ENCODE measurements at regions not wholly inside any gene's neighbourhood (a gene's known extent, or its start where the extent isn't known, plus 50 kb on each side); places are given as distances from the start of the nearest gene placed in this dataset.

- TF ChIP-seq, protein P1, sequence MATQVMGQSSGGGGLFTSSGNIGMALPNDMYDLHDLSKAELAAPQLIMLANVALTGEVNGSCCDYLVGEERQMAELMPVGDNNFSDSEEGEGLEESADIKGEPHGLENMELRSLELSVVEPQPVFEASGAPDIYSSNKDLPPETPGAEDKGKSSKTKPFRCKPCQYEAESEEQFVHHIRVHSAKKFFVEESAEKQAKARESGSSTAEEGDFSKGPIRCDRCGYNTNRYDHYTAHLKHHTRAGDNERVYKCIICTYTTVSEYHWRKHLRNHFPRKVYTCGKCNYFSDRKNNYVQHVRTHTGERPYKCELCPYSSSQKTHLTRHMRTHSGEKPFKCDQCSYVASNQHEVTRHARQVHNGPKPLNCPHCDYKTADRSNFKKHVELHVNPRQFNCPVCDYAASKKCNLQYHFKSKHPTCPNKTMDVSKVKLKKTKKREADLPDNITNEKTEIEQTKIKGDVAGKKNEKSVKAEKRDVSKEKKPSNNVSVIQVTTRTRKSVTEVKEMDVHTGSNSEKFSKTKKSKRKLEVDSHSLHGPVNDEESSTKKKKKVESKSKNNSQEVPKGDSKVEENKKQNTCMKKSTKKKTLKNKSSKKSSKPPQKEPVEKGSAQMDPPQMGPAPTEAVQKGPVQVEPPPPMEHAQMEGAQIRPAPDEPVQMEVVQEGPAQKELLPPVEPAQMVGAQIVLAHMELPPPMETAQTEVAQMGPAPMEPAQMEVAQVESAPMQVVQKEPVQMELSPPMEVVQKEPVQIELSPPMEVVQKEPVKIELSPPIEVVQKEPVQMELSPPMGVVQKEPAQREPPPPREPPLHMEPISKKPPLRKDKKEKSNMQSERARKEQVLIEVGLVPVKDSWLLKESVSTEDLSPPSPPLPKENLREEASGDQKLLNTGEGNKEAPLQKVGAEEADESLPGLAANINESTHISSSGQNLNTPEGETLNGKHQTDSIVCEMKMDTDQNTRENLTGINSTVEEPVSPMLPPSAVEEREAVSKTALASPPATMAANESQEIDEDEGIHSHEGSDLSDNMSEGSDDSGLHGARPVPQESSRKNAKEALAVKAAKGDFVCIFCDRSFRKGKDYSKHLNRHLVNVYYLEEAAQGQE (IDR thresholded peaks at IDR 0.05; ENCODE audit: insufficient read depth in 1 of 2, low read depth in 2 of 2, low read length in 2 of 2): no peak
- TF ChIP-seq FOXP2 (optimal IDR thresholded peaks at IDR 0.05; ENCODE audit: borderline replicate concordance, extremely low read depth, extremely low read length, insufficient read depth) (no peak), TAF1 (IDR thresholded peaks at IDR 0.05; ENCODE audit: borderline replicate concordance, insufficient read depth, low read length) (no peak), SIN3A (IDR thresholded peaks at IDR 0.05; ENCODE audit: borderline replicate concordance, insufficient read depth, low read length) (no peak), POLR2AphosphoS5 (IDR thresholded peaks at IDR 0.05; ENCODE audit: low read depth, low read length) (no peak)
These were observed 116.3 kb downstream of the APIP start for GRCh38 chr11:34799848-34800247.

GRCh38 chr11:34798985-34799384 is 117.2 kb downstream of the APIP start:
- TF ChIP-seq POLR2AphosphoS5 (IDR thresholded peaks at IDR 0.05; ENCODE audit: low read depth, low read length): no peak
- TF ChIP-seq, protein P1 (IDR thresholded peaks at IDR 0.05; ENCODE audit: insufficient read depth in 1 of 2, low read depth in 2 of 2, low read length in 2 of 2): no peak
- no peak for TF ChIP-seq FOXP2 (optimal IDR thresholded peaks at IDR 0.05; ENCODE audit: borderline replicate concordance, extremely low read depth, extremely low read length, insufficient read depth)
- TF ChIP-seq TAF1 (IDR thresholded peaks at IDR 0.05; ENCODE audit: borderline replicate concordance, insufficient read depth, low read length): no peak
- no peak for TF ChIP-seq SIN3A (IDR thresholded peaks at IDR 0.05; ENCODE audit: borderline replicate concordance, insufficient read depth, low read length)

GRCh38 chr11:34795641-34796040 is 120.5 kb downstream of the APIP start:
- TF ChIP-seq POLR2AphosphoS5 (IDR thresholded peaks at IDR 0.05; ENCODE audit: low read depth, low read length) (no peak), FOXP2 (optimal IDR thresholded peaks at IDR 0.05; ENCODE audit: borderline replicate concordance, extremely low read depth, extremely low read length, insufficient read depth) (no peak), SIN3A (IDR thresholded peaks at IDR 0.05; ENCODE audit: borderline replicate concordance, insufficient read depth, low read length) (no peak)
- TF ChIP-seq, protein P1 (IDR thresholded peaks at IDR 0.05; ENCODE audit: insufficient read depth in 1 of 2, low read depth in 2 of 2, low read length in 2 of 2): no peak

DNA sequence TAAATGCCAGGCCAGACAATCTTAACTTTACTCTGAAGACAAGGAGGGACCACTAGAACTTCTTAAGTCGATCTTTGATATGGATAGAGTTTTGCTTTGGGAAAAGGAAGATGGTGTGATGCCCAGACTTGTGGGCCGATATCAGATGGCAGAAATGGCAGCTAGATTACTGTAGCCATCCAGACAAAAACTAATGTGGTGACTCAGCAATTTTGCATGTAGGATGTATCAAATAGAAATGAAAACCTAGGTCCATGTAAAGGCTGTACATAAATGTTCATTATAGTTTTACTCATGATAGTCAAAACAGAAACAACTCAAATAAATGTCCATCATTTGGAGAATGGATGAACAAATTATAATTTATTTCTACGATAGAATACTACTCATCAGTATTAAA is 121.5 kb downstream of the APIP start:
- no peak for TF ChIP-seq TAF1 (IDR thresholded peaks at IDR 0.05; ENCODE audit: borderline replicate concordance, insufficient read depth, low read length)
- TF ChIP-seq POLR2AphosphoS5 (IDR thresholded peaks at IDR 0.05; ENCODE audit: low read depth, low read length): no peak
- TF ChIP-seq, protein P1 (IDR thresholded peaks at IDR 0.05; ENCODE audit: insufficient read depth in 1 of 2, low read depth in 2 of 2, low read length in 2 of 2): no peak
- no peak for TF ChIP-seq FOXP2 (optimal IDR thresholded peaks at IDR 0.05; ENCODE audit: borderline replicate concordance, extremely low read depth, extremely low read length, insufficient read depth)
- no peak for TF ChIP-seq SIN3A (IDR thresholded peaks at IDR 0.05; ENCODE audit: borderline replicate concordance, insufficient read depth, low read length)

- TF ChIP-seq SIN3A (IDR thresholded peaks at IDR 0.05; ENCODE audit: borderline replicate concordance, insufficient read depth, low read length) (no peak), POLR2AphosphoS5 (IDR thresholded peaks at IDR 0.05; ENCODE audit: low read depth, low read length) (no peak), FOXP2 (optimal IDR thresholded peaks at IDR 0.05; ENCODE audit: borderline replicate concordance, extremely low read depth, extremely low read length, insufficient read depth) (no peak), TAF1 (IDR thresholded peaks at IDR 0.05; ENCODE audit: borderline replicate concordance, insufficient read depth, low read length) (no peak)
- TF ChIP-seq, protein P1 (IDR thresholded peaks at IDR 0.05; ENCODE audit: insufficient read depth in 1 of 2, low read depth in 2 of 2, low read length in 2 of 2): no peak
These were observed 122.5 kb downstream of the APIP start for GRCh38 chr11:34793666-34794065.
